ENCODE measurements at regions not wholly inside any gene's neighbourhood (a gene's known extent, or its start where the extent isn't known, plus 50 kb on each side); places are given as distances from the start of the nearest gene placed in this dataset.

DNA sequence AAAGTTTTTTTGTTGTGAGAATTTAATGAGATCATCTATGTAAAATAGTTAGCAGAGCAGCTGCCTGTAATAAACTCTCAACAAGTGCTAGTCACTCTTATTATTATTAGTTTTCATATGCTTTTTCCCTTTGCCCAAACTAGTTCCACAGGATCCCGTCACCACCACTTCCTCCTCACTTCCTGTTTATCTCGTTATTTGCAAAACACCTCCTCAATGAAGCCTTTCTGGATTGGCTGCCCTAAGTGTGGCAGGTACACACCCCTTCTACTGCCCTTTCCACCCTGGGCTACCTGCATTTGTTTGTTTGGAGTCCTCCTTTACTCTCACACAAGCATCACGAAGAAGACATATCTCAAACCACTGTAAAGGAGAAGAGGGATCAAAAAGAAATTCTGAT is 54.4 kb upstream of the KLF3 start:
- TF ChIP-seq ZNF274 (IDR thresholded peaks at IDR 0.05; ENCODE audit: low read depth, low read length) (no peak), YY1 (IDR thresholded peaks at IDR 0.05; ENCODE audit: insufficient read depth, insufficient read length) (no peak), SUZ12 (IDR thresholded peaks at IDR 0.05; ENCODE audit: extremely low read depth, insufficient read depth, insufficient read length) (no peak)
